Esophagus muscularis mucosa (tissue), 4 donors: ENCODE measurements at regions not wholly inside any gene's neighbourhood (a gene's known extent, or its start where the extent isn't known, plus 50 kb on each side); places are given as distances from the start of the nearest gene placed in this dataset.

Source experiments
- CTCF ChIP-seq, 3 experiments: fragments of 200-600 bp in 2 of 3; fragments of 450-650 bp in 1 of 3; sonication (generic) in 2 of 3; IDR thresholded peaks; one replicate each; pipeline ENCODE4 v1.5.1; 2017 to 2019; ENCODE audit warnings: antibody characterized with exemption in 3 of 3, mild to moderate bottlenecking in 2 of 3, moderate library complexity in 1 of 3
- EP300 ChIP-seq: sonication (generic); formaldehyde crosslinking; IDR thresholded peaks from one replicate; pipeline ENCODE4 v1.6.1; 2017; ENCODE audit warnings: antibody characterized with exemption
- POLR2A ChIP-seq: fragments of 450-650 bp; IDR thresholded peaks from one replicate; pipeline ENCODE4 v1.6.1; 2017; ENCODE audit warnings: antibody characterized with exemption, moderate library complexity, mild to moderate bottlenecking, low read depth
- POLR2AphosphoS5 ChIP-seq, 2 donors: sonication (generic); formaldehyde crosslinking; IDR thresholded peaks; one replicate each; pipeline ENCODE4 v1.6.1; 2017; ENCODE audit warnings: antibody characterized with exemption in 2 of 2

GRCh38 chr7:120028636-120029035 lies 244.3 kb upstream of the KCND2 start:
- TF ChIP-seq CTCF (IDR thresholded peaks at IDR 0.05), result no peak
- TF ChIP-seq POLR2AphosphoS5 (IDR thresholded peaks at IDR 0.05), result no peak
- no peak for TF ChIP-seq POLR2A
- no peak for TF ChIP-seq EP300
